HG03469 (cell line): ENCODE measurements at regions not wholly inside any gene's neighbourhood (a gene's known extent, or its start where the extent isn't known, plus 50 kb on each side); places are given as distances from the start of the nearest gene placed in this dataset.
A peak's percentile ranks its signal among the peaks of the same experiment; 100 is the strongest.

Experiments
- ATAC-seq: cut with Tn5 transposase; IDR thresholded peaks from one replicate; pipeline ENCODE4 v1.9.1; 2021; ENCODE audit warnings: mild to moderate bottlenecking, moderate library complexity, moderate number of reproducible peaks; ENCODE audit not compliant: unreplicated experiment

GRCh38 chr13:73372666-73373627, 314.1 kb downstream of the KLF5 start:
- no peak for ATAC-seq

- ATAC-seq = no peak
Measured at GRCh38 chr13:73370066-73370465, 311.3 kb downstream of the KLF5 start.

DNA sequence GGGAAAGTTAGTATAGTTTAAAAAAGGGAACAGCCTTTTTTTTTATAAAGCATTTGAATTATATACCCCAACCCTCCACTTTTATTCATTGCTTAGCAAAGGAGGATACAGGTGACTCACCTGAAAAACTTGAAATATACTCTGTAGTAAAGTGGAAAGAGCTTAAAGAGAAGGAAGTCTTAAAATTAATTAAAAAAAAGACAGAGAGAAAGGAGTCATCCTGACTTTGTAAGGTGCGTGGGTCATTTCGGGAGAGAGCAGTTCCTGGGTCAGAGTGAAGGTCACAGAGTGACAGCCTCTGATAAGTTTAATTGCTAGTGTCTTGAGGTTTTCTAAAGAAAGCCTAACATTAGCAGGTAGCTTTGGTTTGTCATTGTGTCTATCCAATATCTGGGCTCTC, 310.3 kb downstream of the KLF5 start:
- ATAC-seq = no peak

- no peak for ATAC-seq
Measured at GRCh38 chr13:73368608-73369007, 309.8 kb downstream of the KLF5 start.

DNA sequence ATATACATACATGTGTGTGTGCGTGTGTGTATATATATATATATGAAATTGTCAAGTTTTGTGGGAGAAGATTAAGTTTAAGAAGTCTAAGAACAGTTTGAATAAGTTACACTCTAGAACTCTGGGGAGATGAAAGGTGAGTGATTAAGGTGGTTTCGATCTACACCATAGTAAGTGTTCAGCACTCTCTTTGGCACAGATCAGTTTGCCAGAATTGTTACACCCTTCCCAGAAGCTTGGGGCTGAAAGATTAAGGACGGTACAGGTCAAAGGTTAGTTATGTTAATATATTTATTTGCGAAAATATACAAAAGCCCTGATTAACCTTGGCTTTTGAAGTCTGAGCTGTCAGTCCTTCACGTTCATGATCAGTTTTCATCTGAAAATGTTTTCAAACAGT, 309.1 kb downstream of the KLF5 start:
- ATAC-seq = no peak

GRCh38 chr13:73366241-73366640, 307.4 kb downstream of the KLF5 start:
- no peak for ATAC-seq

GRCh38 chr13:73365681-73366080, 306.9 kb downstream of the KLF5 start:
- no peak for ATAC-seq

DNA sequence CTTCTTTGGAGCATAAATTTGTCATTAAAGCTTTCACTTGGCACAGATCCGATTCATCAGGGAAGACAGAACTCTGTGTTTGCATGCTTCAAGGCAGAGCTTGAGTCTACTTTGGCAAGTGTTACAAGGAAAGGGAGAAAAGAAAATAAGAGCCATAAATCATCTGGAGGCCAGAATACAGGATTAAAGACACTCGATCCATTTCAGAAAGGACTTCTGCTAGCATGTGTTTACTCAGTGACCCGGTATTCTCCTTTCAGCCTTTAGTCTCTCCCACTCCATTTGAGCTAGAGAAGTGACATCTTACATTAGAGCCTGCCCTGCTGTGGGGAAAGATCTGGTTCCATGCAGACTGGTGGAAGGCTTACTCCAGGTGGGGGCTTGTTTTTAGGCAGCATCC, 306.4 kb downstream of the KLF5 start:
- ATAC-seq = no peak

DNA sequence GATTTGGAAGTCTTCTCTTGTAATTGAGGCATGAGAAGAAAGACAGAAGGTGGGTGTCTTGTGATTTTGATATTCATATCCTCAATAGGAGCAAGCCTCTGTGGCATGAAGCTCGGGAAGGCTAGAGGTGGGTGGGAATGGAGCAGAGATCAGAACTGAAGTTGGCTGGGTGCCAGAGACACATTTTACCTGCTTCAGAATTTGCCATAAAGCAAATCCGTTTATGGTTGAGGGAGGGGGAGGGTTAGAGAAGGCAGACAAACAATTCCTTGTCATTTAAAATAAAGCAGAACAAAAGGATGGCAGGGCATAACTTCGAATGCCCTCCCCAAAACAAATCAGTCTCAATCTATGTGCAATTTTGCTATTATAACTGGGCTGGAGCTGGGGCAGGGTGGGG, 305.9 kb downstream of the KLF5 start:
- no peak for ATAC-seq

DNA sequence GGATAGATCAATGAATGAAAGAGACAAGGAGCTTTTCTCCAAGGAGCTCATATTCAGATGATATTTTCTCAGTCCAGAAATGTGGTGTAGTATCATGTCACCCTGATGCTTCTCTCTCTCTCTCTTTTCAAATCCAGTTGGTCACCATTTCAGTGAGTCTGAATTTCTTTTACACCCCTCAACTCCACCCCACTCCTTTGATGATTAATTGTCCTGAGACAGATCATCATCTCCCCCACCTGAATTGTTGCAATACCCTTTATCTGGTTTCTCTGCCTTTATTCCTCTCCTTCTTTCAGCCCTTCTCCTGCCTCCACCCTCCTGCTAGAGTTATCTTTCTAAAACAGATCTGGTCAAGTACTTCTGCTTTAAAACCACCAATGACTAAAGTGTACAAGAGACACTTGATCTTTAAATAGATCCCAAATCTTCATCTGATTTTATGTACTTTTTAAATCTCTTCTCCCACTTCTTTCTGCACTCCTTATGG, 299.8 kb downstream of the KLF5 start:
- ATAC-seq = no peak

GRCh38 chr13:73355134-73355533, 296.3 kb downstream of the KLF5 start:
- ATAC-seq = no peak

- ATAC-seq = no peak
Measured at GRCh38 chr13:73351730-73352129, 292.9 kb downstream of the KLF5 start.

DNA sequence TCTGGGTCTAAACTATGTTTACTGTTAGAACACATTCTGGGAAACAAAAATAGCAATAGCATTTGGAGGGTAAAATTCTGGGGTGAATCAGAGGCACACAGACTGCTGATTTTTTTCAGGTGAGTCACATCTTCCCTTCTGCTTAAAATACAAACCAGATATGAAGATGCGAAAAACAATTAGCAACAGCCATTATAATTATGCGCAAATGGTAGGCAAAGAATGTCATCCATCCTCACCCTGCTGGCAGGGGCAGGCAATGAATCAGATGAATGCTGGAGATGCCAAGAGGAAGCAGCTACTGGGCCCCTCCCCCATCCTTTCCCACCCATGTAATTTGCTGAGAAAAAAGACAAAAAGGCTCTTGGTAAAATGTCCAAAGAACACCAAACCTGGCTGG, 282.9 kb downstream of the KLF5 start:
- no peak for ATAC-seq

DNA sequence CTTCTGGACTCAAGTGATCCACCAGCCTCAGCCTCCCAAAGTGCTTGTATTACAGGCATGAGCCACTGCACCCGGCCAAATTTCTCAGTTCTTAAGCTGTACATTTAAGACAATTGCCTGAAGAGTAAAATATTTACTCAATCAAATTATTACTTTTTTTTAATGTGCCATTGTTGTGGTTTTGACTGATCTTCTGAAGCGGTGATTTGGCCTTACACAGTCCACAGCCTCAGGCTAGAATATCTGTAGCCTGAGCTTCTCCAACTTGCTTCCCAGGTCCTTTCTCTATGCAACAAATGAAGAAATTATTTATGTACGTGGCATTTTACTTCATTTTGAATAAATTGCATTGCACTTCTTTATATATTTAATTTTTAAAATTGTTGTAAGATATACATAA, 281.3 kb downstream of the KLF5 start:
- ATAC-seq = no peak

DNA sequence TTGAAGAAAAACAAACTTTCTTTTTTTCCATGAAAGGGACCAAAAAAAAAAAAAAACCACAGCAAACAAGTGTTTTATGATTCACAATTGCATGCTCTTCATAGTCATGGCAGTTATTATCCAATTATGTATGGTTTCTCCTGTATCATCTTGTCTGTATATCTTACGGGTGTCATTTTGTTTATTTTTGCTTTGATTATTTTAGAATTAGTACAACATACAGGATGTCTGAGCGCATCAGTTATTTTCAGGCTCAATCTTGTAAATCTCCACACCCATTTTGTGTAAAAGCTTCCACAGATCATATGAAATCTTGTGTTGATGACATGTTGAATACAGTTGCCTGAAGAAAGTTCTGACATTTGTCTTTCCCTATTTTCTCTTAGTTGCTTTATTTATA, 280.3 kb downstream of the KLF5 start:
- ATAC-seq = no peak

GRCh38 chr13:73338389-73338788, 279.6 kb downstream of the KLF5 start:
- no peak for ATAC-seq

DNA sequence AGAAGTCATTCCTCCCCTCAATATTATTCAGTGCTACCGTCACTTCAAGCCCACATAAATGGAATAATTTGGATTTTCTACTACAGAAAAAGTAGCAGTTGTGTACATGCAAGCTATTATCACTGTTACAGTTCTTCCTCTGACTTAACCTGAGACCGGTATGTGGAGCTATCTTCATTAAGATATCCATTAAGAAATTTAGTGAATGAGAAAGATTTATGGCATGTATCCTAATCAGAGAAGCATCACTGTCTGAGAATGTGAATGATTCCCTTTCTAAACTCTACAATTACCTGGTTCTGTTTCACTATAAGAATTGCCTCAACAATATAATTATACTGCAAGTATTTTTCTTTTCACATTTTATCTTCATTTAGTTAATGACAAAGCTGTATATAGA, 278.7 kb downstream of the KLF5 start:
- ATAC-seq = no peak

DNA sequence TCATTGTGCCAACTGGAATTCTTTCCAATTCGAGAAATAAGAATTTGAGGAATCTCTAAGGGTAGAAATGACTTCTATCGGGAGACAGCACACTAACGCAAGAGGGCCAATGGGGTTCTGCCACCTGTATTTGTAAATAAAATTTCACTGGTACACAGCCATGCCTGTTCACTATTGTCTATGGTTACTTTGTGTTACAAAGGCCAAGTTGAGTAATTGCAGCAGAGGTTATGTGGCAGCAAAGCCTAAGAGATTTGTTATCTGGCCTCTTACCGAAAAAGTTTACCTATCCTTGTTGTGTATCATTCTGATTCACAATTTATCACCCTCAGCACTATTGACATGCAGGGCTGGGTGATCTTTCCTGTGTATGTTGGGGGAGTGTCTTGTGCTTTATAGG, 278.0 kb downstream of the KLF5 start:
- ATAC-seq = no peak

DNA sequence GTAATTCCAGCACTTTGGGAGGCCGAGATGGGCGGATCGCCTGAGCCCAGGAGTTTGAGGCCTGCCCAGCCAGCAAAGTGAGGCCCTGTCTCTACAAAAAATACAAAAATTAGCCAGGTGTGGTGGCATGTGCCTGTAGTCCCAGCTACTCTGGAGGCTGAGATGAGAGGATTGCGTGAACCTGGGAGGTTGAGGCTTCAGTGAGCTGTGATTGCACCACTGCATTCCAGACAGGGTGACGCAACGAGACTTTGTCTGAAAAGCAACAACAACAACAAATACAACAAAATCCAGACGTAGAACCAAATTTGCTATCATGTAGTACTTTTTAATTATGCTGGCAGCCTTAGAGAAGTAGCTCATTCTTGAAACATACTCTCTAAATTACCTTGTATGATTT, 277.1 kb downstream of the KLF5 start:
- no peak for ATAC-seq

DNA sequence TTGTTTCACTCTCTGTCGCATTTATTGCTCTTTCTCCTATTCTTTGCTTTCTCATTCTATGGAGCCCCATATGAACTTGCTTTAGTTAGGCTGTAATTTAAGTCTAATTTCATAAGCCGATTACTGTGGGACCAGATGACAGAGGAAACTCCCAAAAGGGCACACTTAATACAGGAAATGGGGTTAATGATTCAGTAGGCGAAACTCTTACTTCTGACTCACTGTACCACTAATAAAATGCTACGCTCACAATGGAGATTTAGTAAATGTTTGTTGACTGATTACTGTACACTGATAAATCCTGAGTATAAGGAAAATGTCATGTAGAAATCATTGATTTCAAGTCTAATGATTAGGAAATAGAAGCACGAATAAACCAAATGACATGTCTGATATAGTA, 276.4 kb downstream of the KLF5 start:
- peak; percentile 92 for ATAC-seq

DNA sequence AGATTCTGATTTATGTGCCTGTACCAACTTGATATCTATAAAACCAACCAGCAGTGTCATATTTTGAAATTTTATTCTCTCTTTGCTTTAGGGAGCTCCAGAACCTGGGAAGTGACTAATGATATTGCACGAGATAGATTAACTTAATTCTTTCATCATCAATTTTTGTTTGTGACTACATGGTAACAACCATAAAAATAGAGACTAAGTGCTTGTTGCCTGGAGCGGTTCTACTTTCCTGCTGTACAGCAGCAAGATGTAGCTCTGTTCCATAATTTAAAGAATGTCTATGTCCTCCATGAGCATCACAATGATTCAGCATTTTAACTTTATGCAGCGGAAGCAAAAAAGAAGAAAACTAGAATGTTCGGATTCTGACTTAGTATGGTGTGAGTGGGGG, 275.6 kb downstream of the KLF5 start:
- no peak for ATAC-seq

DNA sequence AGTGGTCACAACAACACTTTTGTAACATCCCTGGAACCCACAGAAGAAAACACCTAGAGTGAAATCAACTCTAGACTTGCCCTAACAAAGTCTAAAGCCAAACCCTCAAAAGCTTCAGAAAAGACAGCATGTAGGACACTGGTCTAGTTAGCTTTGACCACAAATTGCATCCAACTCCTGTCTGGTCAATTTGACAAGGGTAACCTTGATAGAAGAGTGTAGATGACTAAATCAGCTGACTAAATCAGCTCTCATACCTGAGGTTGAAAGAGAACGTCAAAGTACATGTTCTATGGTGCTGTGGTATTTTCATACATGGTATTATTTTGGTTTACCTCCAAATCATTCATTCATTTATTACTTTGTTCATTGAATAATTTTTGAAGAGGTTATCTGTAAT, 272.8 kb downstream of the KLF5 start:
- no peak for ATAC-seq

DNA sequence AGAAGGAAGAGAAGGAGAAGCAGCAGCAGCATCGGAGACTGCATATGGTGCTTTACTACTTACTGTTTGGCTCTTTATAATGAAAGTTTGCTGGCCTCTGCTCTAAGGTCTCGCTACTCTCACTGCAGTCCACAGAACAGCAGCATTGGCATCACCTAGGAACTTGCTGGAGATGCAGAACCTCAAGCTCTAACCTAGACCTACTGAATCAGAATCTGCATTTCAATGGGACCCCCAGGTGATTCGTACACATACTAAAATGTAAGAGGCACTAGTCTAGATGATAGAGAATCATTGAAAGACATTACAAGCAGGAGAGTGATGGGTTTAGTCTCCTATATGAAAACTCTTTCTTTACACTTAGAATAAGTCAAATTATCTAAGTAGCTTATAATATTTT, 270.6 kb downstream of the KLF5 start:
- no peak for ATAC-seq
